ENCODE measurements at regions not wholly inside any gene's neighbourhood (a gene's known extent, or its start where the extent isn't known, plus 50 kb on each side); places are given as distances from the start of the nearest gene placed in this dataset.

GRCh38 chr5:67361932-67362729 lies 165.5 kb upstream of the CD180 start:
- Histone ChIP-seq H3K27me3 (no peaks in the 10 kb centered on the region), H3K36me3 (no peaks in the 10 kb centered on the region), H3K4me1 (no peaks in the 10 kb centered on the region), H3K27ac (no peak overlapping the region), H3K4me3 (no peak overlapping the region), H3K9me3 (no peaks in the 10 kb centered on the region)
- no peak for DNase-seq
- TF ChIP-seq EP300 (IDR thresholded peaks at IDR 0.05; ENCODE audit: low read depth), result no peak
- TF ChIP-seq CTCF (IDR thresholded peaks at IDR 0.05), result no peak
- no peak for TF ChIP-seq POLR2A (IDR thresholded peaks at IDR 0.05)
- no peak for TF ChIP-seq POLR2AphosphoS5 (IDR thresholded peaks at IDR 0.05)
- in situ Hi-C loops (cut with MboI; ENCODE audit: low pct_ligation_motif_present in 1 of 4, low pct_unique_long_range_greater_than_20kb in 1 of 4, low sequenced_read_pairs in 3 of 4), result no loop called here
- intact Hi-C loops (cut with DNase I; ENCODE audit: low total_unique reads), result no loop called here
- 79 to 86% methylated on average over 2 to 6 of the region's 6 CpGs for WGBS, 2 donors (ENCODE audit: low coverage in 1 of 2)

- no peak for TF ChIP-seq POLR2A (IDR thresholded peaks at IDR 0.05)
- no peak for TF ChIP-seq CTCF (IDR thresholded peaks at IDR 0.05)
- TF ChIP-seq EP300 (IDR thresholded peaks at IDR 0.05; ENCODE audit: low read depth), result no peak
- TF ChIP-seq POLR2AphosphoS5 (IDR thresholded peaks at IDR 0.05), result no peak
- Histone ChIP-seq H3K36me3 (no peaks in the 10 kb centered on the region), H3K27me3 (no peaks in the 10 kb centered on the region), H3K4me3 (no peak overlapping the region), H3K4me1 (no peaks in the 10 kb centered on the region), H3K9me3 (no peaks in the 10 kb centered on the region), H3K27ac (no peak overlapping the region)
- intact Hi-C loops (cut with DNase I; ENCODE audit: low total_unique reads), result no loop called here
- DNase-seq, result no peak
- in situ Hi-C loops (cut with MboI; ENCODE audit: low pct_ligation_motif_present in 1 of 4, low pct_unique_long_range_greater_than_20kb in 1 of 4, low sequenced_read_pairs in 3 of 4), result no loop called here
- 72 to 84% methylated on average over 3 of the region's 3 CpGs for WGBS, 2 donors (ENCODE audit: low coverage in 1 of 2)
Observed at GRCh38 chr5:67360047-67360446, 163.4 kb upstream of the CD180 start.

GRCh38 chr5:67358186-67358585 lies 161.6 kb upstream of the CD180 start:
- no peak overlapping the region for H3K4me3 ChIP-seq
- no peak for TF ChIP-seq EP300 (IDR thresholded peaks at IDR 0.05; ENCODE audit: low read depth)
- TF ChIP-seq CTCF (IDR thresholded peaks at IDR 0.05), result no peak
- no peak for TF ChIP-seq POLR2AphosphoS5 (IDR thresholded peaks at IDR 0.05)
- TF ChIP-seq POLR2A (IDR thresholded peaks at IDR 0.05), result no peak
- in situ Hi-C loops (cut with MboI; ENCODE audit: low pct_ligation_motif_present in 1 of 4, low pct_unique_long_range_greater_than_20kb in 1 of 4, low sequenced_read_pairs in 3 of 4), result no loop called here

GRCh38 chr5:67355120-67355713 lies 158.6 kb upstream of the CD180 start:
- H3K36me3 ChIP-seq, result no peaks in the 10 kb centered on the region
- intact Hi-C loops (cut with DNase I; ENCODE audit: low total_unique reads) (no loop called here), in situ Hi-C loops (cut with MboI; ENCODE audit: low pct_ligation_motif_present in 1 of 4, low pct_unique_long_range_greater_than_20kb in 1 of 4, low sequenced_read_pairs in 3 of 4) (no loop called here)
- H3K9me3 ChIP-seq, result no peaks in the 10 kb centered on the region
- no peak for TF ChIP-seq POLR2A (IDR thresholded peaks at IDR 0.05)
- no peak for TF ChIP-seq POLR2AphosphoS5 (IDR thresholded peaks at IDR 0.05)
- no peak for TF ChIP-seq CTCF (IDR thresholded peaks at IDR 0.05)
- TF ChIP-seq EP300 (IDR thresholded peaks at IDR 0.05; ENCODE audit: low read depth), result no peak
- H3K4me3 ChIP-seq, result no peak overlapping the region
- no peak for DNase-seq
- WGBS, 2 donors (ENCODE audit: low coverage in 1 of 2), result 86 to 88% methylated on average over 6 of the region's 6 CpGs
- peaks cover 0 to 14% (median 3%) of the 10 kb centered on the region in 4 donors for H3K4me1 ChIP-seq
- no peaks in the 10 kb centered on the region for H3K27me3 ChIP-seq
- no peak overlapping the region for H3K27ac ChIP-seq

More at GRCh38 chr5:67358186-67358585, 161.6 kb upstream of the CD180 start:
- no peak overlapping the region for H3K27ac ChIP-seq
- peaks cover 0 to 10% (median 3%) of the 10 kb centered on the region in 4 donors for H3K4me1 ChIP-seq
- DNase-seq, result no peak
- no peaks in the 10 kb centered on the region for H3K36me3 ChIP-seq
- H3K9me3 ChIP-seq, result no peaks in the 10 kb centered on the region
- no peaks in the 10 kb centered on the region for H3K27me3 ChIP-seq
- intact Hi-C loops (cut with DNase I; ENCODE audit: low total_unique reads), result no loop called here
